Stomach (tissue), 4 donors: ENCODE measurements at regions not wholly inside any gene's neighbourhood (a gene's known extent, or its start where the extent isn't known, plus 50 kb on each side); places are given as distances from the start of the nearest gene placed in this dataset.

Experiments
- POLR2AphosphoS5 ChIP-seq, 3 donors: sonication (generic); formaldehyde crosslinking; IDR thresholded peaks; one replicate each; pipeline ENCODE4 v1.6.1; 2016; ENCODE audit warnings: antibody characterized with exemption in 3 of 3
- TF ChIP-seq, protein P1 (sequence below), 7 experiments: fragments of 450-650 bp in 4 of 7; fragments of 200-600 bp in 3 of 7; sonication (generic) in 3 of 7; IDR thresholded peaks; one replicate each; pipeline ENCODE4 v1.5.1; 2016 to 2019; ENCODE audit warnings: antibody characterized with exemption in 7 of 7, control low read depth in 2 of 7, mild to moderate bottlenecking in 1 of 7

DNA sequence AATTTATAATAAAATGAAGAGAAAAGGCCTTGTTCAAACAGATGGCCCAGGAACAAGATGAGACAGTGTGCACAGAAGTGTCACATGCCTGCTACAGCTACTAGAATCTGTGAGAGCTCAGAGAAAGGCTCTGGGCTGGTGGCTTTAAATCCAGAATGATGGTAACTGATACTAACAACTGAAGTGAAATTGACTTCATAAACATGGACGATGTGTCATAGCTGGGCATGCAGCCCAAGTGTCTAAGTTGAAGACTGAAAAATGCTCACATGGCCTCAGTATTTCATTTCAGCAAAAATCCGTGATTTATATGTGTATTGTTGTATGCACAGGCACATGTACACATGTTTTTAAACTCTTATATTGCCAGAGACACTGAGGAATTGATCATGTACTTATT lies 208.3 kb upstream of the RUNX1 start:
- TF ChIP-seq, protein P1, sequence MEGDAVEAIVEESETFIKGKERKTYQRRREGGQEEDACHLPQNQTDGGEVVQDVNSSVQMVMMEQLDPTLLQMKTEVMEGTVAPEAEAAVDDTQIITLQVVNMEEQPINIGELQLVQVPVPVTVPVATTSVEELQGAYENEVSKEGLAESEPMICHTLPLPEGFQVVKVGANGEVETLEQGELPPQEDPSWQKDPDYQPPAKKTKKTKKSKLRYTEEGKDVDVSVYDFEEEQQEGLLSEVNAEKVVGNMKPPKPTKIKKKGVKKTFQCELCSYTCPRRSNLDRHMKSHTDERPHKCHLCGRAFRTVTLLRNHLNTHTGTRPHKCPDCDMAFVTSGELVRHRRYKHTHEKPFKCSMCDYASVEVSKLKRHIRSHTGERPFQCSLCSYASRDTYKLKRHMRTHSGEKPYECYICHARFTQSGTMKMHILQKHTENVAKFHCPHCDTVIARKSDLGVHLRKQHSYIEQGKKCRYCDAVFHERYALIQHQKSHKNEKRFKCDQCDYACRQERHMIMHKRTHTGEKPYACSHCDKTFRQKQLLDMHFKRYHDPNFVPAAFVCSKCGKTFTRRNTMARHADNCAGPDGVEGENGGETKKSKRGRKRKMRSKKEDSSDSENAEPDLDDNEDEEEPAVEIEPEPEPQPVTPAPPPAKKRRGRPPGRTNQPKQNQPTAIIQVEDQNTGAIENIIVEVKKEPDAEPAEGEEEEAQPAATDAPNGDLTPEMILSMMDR (IDR thresholded peaks at IDR 0.05), result no peak
- TF ChIP-seq POLR2AphosphoS5 (IDR thresholded peaks at IDR 0.05), result peak in 1 of 3 donors; percentile 50
